ENCODE measurements at regions not wholly inside any gene's neighbourhood (a gene's known extent, or its start where the extent isn't known, plus 50 kb on each side); places are given as distances from the start of the nearest gene placed in this dataset.
A peak's percentile ranks its signal among the peaks of the same experiment; 100 is the strongest.

DNA sequence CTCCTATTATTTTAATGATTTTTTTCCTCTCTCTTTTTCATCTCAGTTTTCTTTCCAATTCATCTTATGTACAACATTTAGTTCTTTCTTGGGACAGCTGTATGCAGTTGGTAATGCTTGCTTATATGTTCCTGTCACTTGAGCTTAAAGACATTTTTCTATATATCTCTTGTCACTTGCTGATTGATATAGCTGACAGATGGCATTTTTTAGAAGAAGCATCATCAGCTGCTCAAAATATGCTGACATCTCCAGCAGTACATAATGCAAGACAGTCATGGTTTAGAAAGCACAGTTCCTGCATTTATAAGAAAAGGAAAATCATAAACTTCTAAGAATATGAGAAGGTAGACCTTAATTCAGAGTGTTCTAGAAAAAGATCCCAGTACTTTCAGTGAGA, 56.5 kb downstream of the DCAF8L1 start:
- no peak for DNase-seq (ENCODE audit: low read depth)
- H3K4me3 ChIP-seq (ENCODE audit: low read depth, low read length): no peak overlapping the region
- no peak for TF ChIP-seq POLR2A (IDR thresholded peaks at IDR 0.05; ENCODE audit: extremely low read depth, insufficient read length)
- no peak for TF ChIP-seq MYC (IDR thresholded peaks at IDR 0.05; ENCODE audit: low read depth, low read length)
- TF ChIP-seq, protein P1, sequence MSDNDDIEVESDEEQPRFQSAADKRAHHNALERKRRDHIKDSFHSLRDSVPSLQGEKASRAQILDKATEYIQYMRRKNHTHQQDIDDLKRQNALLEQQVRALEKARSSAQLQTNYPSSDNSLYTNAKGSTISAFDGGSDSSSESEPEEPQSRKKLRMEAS (IDR thresholded peaks at IDR 0.05; ENCODE audit: low read depth, low read length): no peak
- TF ChIP-seq, protein P2, sequence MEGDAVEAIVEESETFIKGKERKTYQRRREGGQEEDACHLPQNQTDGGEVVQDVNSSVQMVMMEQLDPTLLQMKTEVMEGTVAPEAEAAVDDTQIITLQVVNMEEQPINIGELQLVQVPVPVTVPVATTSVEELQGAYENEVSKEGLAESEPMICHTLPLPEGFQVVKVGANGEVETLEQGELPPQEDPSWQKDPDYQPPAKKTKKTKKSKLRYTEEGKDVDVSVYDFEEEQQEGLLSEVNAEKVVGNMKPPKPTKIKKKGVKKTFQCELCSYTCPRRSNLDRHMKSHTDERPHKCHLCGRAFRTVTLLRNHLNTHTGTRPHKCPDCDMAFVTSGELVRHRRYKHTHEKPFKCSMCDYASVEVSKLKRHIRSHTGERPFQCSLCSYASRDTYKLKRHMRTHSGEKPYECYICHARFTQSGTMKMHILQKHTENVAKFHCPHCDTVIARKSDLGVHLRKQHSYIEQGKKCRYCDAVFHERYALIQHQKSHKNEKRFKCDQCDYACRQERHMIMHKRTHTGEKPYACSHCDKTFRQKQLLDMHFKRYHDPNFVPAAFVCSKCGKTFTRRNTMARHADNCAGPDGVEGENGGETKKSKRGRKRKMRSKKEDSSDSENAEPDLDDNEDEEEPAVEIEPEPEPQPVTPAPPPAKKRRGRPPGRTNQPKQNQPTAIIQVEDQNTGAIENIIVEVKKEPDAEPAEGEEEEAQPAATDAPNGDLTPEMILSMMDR (IDR thresholded peaks at IDR 0.05; ENCODE audit: low read depth, low read length): no peak

DNA sequence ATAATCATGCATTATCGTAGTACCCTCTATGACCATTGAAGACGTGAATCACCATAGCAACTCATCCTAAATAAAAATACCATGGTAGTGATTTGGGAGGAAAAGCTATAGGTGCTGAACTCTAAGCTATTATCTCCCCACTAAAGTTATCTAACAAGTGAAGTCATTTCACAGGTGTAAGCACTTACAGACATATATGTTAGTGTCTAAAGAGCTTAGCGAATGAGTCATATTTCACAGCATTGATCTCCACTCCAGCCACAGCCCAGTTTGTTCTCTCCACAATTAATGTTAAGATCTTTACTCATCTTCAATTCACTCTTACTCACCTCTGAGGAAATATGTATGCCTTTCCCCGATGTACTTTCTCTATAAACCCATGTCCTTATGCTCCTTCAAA, 57.0 kb downstream of the DCAF8L1 start:
- TF ChIP-seq POLR2A (IDR thresholded peaks at IDR 0.05; ENCODE audit: extremely low read depth, insufficient read length) (no peak), MYC (IDR thresholded peaks at IDR 0.05; ENCODE audit: low read depth, low read length) (no peak)
- TF ChIP-seq, protein P2 (IDR thresholded peaks at IDR 0.05; ENCODE audit: low read depth, low read length): no peak
- TF ChIP-seq, protein P1 (IDR thresholded peaks at IDR 0.05; ENCODE audit: low read depth, low read length): no peak
- DNase-seq (ENCODE audit: low read depth): no peak

DNA sequence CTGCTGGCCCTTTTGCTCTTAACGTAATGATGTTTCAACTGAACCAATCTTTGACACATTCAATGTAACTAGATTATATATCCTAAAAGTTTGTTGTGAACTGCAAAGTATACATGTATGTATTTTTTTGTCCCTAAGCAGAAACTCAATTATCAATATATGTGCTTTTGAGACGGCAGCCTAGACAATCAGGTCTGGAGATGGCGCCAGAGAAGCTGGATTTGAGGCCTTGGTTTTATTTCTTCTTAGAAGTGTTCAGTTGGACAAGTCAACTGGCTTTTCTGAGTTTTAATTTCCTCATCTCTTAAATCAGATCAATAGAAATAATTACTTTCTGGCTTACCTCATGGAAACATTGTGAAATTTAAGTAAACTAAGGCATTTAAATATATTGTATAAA, 62.5 kb downstream of the DCAF8L1 start:
- H3K4me3 ChIP-seq (ENCODE audit: low read depth, low read length): no peak overlapping the region
- DNase-seq (ENCODE audit: low read depth): peak; percentile 5
- TF ChIP-seq POLR2A (IDR thresholded peaks at IDR 0.05; ENCODE audit: extremely low read depth, insufficient read length) (no peak), MYC (IDR thresholded peaks at IDR 0.05; ENCODE audit: low read depth, low read length) (no peak)
- TF ChIP-seq, protein P1 (IDR thresholded peaks at IDR 0.05; ENCODE audit: low read depth, low read length): no peak
- TF ChIP-seq, protein P2 (IDR thresholded peaks at IDR 0.05; ENCODE audit: low read depth, low read length): no peak

More for the DNA sequence above, 57.0 kb downstream of the DCAF8L1 start:
- no peak overlapping the region for H3K4me3 ChIP-seq (ENCODE audit: low read depth, low read length)

DNA sequence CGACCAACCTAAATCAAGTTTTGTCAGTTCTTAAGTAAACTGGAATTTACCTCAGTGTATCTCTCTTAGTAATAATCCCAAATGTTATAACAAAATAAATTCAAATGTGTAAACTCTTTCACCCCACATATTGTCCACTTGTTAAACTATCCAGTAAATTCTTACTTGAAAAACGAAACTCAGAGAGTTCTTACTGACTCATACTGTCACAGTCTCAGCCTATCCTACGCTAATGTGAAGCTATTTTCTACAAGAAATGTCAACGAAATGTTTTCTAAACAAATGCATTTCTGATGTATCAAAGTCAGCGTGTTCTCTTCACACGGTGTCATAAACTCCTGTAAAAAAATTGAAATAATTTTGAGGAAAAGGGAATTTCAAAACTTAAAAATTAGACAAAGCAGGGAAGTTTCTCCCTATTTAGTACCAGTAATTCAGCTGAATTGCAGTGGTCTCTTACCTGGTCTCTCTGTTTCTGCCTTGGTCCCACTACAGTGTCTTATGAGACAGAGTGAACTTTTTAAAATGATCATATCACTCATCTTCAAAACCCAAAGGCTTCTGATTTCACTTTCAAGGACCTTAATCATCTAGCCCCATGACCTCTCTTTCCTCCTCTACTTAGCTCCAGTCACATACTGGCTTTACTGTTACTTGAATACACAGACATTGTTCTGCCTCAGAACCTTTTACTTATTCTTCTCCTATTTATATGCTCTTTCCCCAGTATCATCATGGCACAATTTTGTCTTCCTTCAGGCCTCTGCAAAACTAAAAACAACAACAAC, 63.3 kb downstream of the DCAF8L1 start:
- TF ChIP-seq, protein P2 (IDR thresholded peaks at IDR 0.05; ENCODE audit: low read depth, low read length): no peak
- TF ChIP-seq MYC (IDR thresholded peaks at IDR 0.05; ENCODE audit: low read depth, low read length) (no peak), POLR2A (IDR thresholded peaks at IDR 0.05; ENCODE audit: extremely low read depth, insufficient read length) (no peak)
- TF ChIP-seq, protein P1 (IDR thresholded peaks at IDR 0.05; ENCODE audit: low read depth, low read length): no peak
- no peak overlapping the region for H3K4me3 ChIP-seq (ENCODE audit: low read depth, low read length)
- no peak for DNase-seq (ENCODE audit: low read depth)

DNA sequence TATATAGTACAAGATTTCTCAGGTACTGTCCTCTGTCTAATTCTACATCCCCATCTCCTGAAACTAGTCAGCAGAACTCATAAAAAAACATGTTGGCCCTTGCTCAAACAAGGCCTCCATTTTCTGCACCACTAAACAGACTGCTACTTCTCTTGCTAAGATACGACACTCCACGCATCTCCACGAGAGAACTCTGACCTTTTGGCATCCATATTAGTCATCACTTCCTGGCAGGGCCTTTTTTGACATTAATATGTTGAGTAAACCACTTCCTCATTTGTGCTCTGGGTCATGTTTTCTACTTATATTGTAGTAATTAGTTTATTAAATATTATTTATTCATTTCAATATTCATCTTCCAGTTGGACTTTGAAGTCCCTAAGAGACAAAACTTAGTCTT, 65.6 kb downstream of the DCAF8L1 start:
- TF ChIP-seq, protein P1 (IDR thresholded peaks at IDR 0.05; ENCODE audit: low read depth, low read length): no peak
- no peak for TF ChIP-seq POLR2A (IDR thresholded peaks at IDR 0.05; ENCODE audit: extremely low read depth, insufficient read length)
- TF ChIP-seq, protein P2 (IDR thresholded peaks at IDR 0.05; ENCODE audit: low read depth, low read length): no peak
- TF ChIP-seq MYC (IDR thresholded peaks at IDR 0.05; ENCODE audit: low read depth, low read length): no peak

More for the DNA sequence above, 65.6 kb downstream of the DCAF8L1 start:
- no peak overlapping the region for H3K4me3 ChIP-seq (ENCODE audit: low read depth, low read length)
- peak; percentile 71 for DNase-seq (ENCODE audit: low read depth)
